PFSK-1 (cell line): ENCODE measurements at regions not wholly inside any gene's neighbourhood (a gene's known extent, or its start where the extent isn't known, plus 50 kb on each side); places are given as distances from the start of the nearest gene placed in this dataset.

Experiments
- POLR2AphosphoS5 ChIP-seq: IDR thresholded peaks from 2 replicates; pipeline ENCODE4 v1.6.1; 2012; ENCODE audit warnings: low read depth, mild to moderate bottlenecking, control low read depth, low read length, moderate library complexity
- TAF1 ChIP-seq: IDR thresholded peaks from 2 replicates; pipeline ENCODE4 v1.6.1; 2012; ENCODE audit warnings: low read length, control low read depth, borderline replicate concordance; ENCODE audit not compliant: insufficient read depth
- TF ChIP-seq, protein P1 (sequence below), 2 experiments: IDR thresholded peaks; 2 replicates each; pipeline versions ENCODE4 v1.6.1 to v1.8.0; 2011 to 2012; ENCODE audit warnings: low read depth in 2 of 2, low read length in 2 of 2, control low read depth in 1 of 2, inconsistent platforms in 1 of 2, mild to moderate bottlenecking in 1 of 2, moderate library complexity in 1 of 2; ENCODE audit not compliant: insufficient read depth in 1 of 2

DNA sequence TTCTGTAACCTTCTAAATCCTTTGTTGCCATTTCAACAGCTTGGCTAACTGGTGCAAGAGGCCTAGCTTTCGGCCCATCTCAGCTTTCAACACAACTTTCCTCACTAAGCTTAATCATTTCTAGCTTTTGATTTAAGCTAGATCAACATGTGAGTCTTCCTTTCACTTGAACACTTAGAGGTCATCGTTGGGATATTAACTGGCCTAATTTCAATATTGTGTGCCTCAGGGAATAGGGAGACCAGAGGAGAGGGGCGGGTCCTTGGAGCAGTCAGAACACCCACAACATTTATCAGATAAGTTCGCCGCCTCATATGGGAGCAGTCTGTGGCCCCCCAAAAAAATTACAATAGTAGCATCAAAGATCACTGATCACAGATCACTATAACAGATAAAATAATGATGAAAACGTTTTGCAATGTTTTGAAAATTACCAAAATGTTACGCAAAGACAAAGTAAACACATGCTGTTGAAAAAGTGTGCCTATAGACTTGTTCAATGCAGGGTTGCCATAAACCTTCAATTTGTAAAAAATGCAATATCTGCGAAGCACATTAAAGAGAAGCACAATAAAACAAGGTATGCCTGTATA, 66.8 kb upstream of the PCSK1 start:
- TF ChIP-seq POLR2AphosphoS5 (no peak), TAF1 (no peak)
- TF ChIP-seq, protein P1, sequence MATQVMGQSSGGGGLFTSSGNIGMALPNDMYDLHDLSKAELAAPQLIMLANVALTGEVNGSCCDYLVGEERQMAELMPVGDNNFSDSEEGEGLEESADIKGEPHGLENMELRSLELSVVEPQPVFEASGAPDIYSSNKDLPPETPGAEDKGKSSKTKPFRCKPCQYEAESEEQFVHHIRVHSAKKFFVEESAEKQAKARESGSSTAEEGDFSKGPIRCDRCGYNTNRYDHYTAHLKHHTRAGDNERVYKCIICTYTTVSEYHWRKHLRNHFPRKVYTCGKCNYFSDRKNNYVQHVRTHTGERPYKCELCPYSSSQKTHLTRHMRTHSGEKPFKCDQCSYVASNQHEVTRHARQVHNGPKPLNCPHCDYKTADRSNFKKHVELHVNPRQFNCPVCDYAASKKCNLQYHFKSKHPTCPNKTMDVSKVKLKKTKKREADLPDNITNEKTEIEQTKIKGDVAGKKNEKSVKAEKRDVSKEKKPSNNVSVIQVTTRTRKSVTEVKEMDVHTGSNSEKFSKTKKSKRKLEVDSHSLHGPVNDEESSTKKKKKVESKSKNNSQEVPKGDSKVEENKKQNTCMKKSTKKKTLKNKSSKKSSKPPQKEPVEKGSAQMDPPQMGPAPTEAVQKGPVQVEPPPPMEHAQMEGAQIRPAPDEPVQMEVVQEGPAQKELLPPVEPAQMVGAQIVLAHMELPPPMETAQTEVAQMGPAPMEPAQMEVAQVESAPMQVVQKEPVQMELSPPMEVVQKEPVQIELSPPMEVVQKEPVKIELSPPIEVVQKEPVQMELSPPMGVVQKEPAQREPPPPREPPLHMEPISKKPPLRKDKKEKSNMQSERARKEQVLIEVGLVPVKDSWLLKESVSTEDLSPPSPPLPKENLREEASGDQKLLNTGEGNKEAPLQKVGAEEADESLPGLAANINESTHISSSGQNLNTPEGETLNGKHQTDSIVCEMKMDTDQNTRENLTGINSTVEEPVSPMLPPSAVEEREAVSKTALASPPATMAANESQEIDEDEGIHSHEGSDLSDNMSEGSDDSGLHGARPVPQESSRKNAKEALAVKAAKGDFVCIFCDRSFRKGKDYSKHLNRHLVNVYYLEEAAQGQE (IDR thresholded peaks at IDR 0.05; ENCODE audit: insufficient read depth in 1 of 2, low read depth in 2 of 2, low read length in 2 of 2), result no peak
